Transverse colon (tissue), 4 donors: ENCODE measurements at regions not wholly inside any gene's neighbourhood (a gene's known extent, or its start where the extent isn't known, plus 50 kb on each side); places are given as distances from the start of the nearest gene placed in this dataset.

ENCODE experiments used
- EP300 ChIP-seq: sonication (generic); formaldehyde crosslinking; IDR thresholded peaks from one replicate; pipeline ENCODE4 v1.6.1; 2017; ENCODE audit warnings: antibody characterized with exemption, low read depth
- POLR2A ChIP-seq: fragments of 450-650 bp; IDR thresholded peaks from one replicate; pipeline ENCODE4 v1.6.1; 2016; ENCODE audit warnings: antibody characterized with exemption, mild to moderate bottlenecking, moderate library complexity
- POLR2AphosphoS5 ChIP-seq, 3 donors: sonication (generic); formaldehyde crosslinking; IDR thresholded peaks; one replicate each; pipeline ENCODE4 v1.6.1; 2016; ENCODE audit warnings: antibody characterized with exemption in 3 of 3
- TF ChIP-seq, protein P1 (sequence below), 5 experiments: fragments of 200-600 bp in 3 of 5; fragments of 450-650 bp in 2 of 5; sonication (generic) in 3 of 5; IDR thresholded peaks; 1 replicate in 2 of 5; 2 replicates in 3 of 5; pipeline ENCODE4 v1.5.1; 2016 to 2017; ENCODE audit warnings: antibody characterized with exemption in 5 of 5, inconsistent platforms in 3 of 5, mild to moderate bottlenecking in 2 of 5, moderate library complexity in 1 of 5

DNA sequence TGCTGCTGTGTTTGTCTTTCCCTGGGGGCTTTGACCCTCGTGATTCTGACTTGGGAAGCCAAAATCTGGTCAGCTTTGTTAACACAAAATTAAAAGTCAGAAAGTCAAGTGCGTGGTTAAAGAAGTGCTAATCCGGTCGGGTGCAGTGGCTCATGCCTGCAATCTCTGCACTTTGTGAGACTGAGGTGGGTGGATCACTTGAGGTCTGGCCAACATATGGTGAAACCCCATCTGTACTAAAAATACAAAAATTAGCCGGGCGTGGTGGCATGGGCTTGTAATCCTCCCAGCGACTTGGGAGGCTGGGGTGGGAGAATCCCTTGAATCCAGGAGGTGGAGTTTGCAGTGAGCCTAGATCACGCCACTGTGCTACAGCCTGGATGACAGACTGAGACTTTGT is 844.6 kb downstream of the VRK1 start:
- TF ChIP-seq, protein P1, sequence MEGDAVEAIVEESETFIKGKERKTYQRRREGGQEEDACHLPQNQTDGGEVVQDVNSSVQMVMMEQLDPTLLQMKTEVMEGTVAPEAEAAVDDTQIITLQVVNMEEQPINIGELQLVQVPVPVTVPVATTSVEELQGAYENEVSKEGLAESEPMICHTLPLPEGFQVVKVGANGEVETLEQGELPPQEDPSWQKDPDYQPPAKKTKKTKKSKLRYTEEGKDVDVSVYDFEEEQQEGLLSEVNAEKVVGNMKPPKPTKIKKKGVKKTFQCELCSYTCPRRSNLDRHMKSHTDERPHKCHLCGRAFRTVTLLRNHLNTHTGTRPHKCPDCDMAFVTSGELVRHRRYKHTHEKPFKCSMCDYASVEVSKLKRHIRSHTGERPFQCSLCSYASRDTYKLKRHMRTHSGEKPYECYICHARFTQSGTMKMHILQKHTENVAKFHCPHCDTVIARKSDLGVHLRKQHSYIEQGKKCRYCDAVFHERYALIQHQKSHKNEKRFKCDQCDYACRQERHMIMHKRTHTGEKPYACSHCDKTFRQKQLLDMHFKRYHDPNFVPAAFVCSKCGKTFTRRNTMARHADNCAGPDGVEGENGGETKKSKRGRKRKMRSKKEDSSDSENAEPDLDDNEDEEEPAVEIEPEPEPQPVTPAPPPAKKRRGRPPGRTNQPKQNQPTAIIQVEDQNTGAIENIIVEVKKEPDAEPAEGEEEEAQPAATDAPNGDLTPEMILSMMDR (IDR thresholded peaks at IDR 0.05), result no peak
- no peak for TF ChIP-seq POLR2A
- no peak for TF ChIP-seq POLR2AphosphoS5 (IDR thresholded peaks at IDR 0.05)
- TF ChIP-seq EP300, result no peak
